Neural cell (in vitro differentiated cells): ENCODE measurements at regions not wholly inside any gene's neighbourhood (a gene's known extent, or its start where the extent isn't known, plus 50 kb on each side); places are given as distances from the start of the nearest gene placed in this dataset.

Experiments used
- H2AFZ ChIP-seq: fragments of 200-600, 300-800 bp; sonication (generic), shearing (Covaris generic); 2 replicates; pipeline ENCODE4 v1.6.0; 2014; ENCODE audit warnings: low read depth, mild to moderate bottlenecking, antibody characterized with exemption, low read length, moderate library complexity
- H3F3A ChIP-seq: fragments of 200-600 bp; shearing (Covaris generic); 2 replicates; pipeline ENCODE4 v1.6.1; 2016; ENCODE audit warnings: mild to moderate bottlenecking, moderate library complexity, mixed read lengths, antibody characterized with exemption, low read length; ENCODE audit not compliant: insufficient read depth, poor library complexity, severe bottlenecking
- H3K27ac ChIP-seq: fragments of 200-600, 300-800 bp; sonication (generic), shearing (Covaris generic); 2 replicates; pipeline ENCODE4 v1.5.1; 2014; ENCODE audit warnings: mild to moderate bottlenecking, low read length, moderate library complexity
- H3K27me3 ChIP-seq: fragments of 300-800, 200-600 bp; sonication (generic), shearing (Covaris generic); 2 replicates; pipeline ENCODE4 v1.6.0; 2014; ENCODE audit warnings: mild to moderate bottlenecking, low read depth, low read length, moderate library complexity; ENCODE audit not compliant: insufficient read depth
- H3K36me3 ChIP-seq: fragments of 300-800, 200-600 bp; sonication (generic), shearing (Covaris generic); 2 replicates; pipeline ENCODE4 v1.5.1; 2014; ENCODE audit warnings: mild to moderate bottlenecking, antibody characterized with exemption, low read length, moderate library complexity; ENCODE audit not compliant: insufficient read depth
- H3K4me2 ChIP-seq: fragments of 300-800, 200-600 bp; sonication (generic), shearing (Covaris generic); 2 replicates; pipeline ENCODE4 v1.6.0; 2014; ENCODE audit warnings: mild to moderate bottlenecking, low read length
- H3K4me3 ChIP-seq: fragments of 300-800, 200-600 bp; sonication (generic), shearing (Covaris generic); 2 replicates; pipeline ENCODE4 v1.5.1; 2014; ENCODE audit warnings: mild to moderate bottlenecking, low read length, moderate library complexity
- H3K79me2 ChIP-seq: fragments of 200-600 bp; shearing (Covaris generic); replicated peaks from 2 replicates; pipeline ENCODE4 v1.6.0; 2014; ENCODE audit warnings: mild to moderate bottlenecking, low read length, moderate library complexity; ENCODE audit not compliant: insufficient read depth
- H3K9ac ChIP-seq: fragments of 300-800, 200-600 bp; sonication (generic), shearing (Covaris generic); 2 replicates; pipeline ENCODE4 v1.6.1; 2016; ENCODE audit warnings: mild to moderate bottlenecking, low read length, mixed read lengths
- H3K9me2 ChIP-seq: fragments of 200-600 bp; shearing (Covaris generic); 2 replicates; pipeline ENCODE4 v1.6.1; 2016; ENCODE audit warnings: mild to moderate bottlenecking, low read length, mixed read lengths; ENCODE audit not compliant: insufficient read depth
- H3K9me3 ChIP-seq: fragments of 200-600, 300-800 bp; sonication (generic), shearing (Covaris generic); 2 replicates; pipeline ENCODE4 v1.6.1; 2016; ENCODE audit warnings: mild to moderate bottlenecking, mixed run types, low read length, moderate library complexity, mixed read lengths
- H4K20me1 ChIP-seq: fragments of 200-600 bp; shearing (Covaris generic); 2 replicates; pipeline ENCODE4 v1.6.1; 2016; ENCODE audit warnings: mild to moderate bottlenecking, mixed run types; ENCODE audit not compliant: insufficient read depth
- EP300 ChIP-seq: fragments of 450-650 bp; conservative IDR thresholded peaks from 2 replicates; pipeline ENCODE4 v1.6.1; 2014; ENCODE audit warnings: antibody characterized with exemption, mild to moderate bottlenecking, moderate library complexity; ENCODE audit not compliant: poor library complexity, severe bottlenecking
- EZH2 ChIP-seq: fragments of 200-600, 300-800 bp; shearing (Covaris generic), sonication (generic); IDR thresholded peaks from 2 replicates; pipeline ENCODE4 v1.6.1; 2014; ENCODE audit warnings: antibody characterized with exemption, low read length, borderline replicate concordance, mild to moderate bottlenecking; ENCODE audit not compliant: insufficient read depth, poor library complexity, severe bottlenecking
- MXI1 ChIP-seq: fragments of 450-650 bp; conservative IDR thresholded peaks from 2 replicates; pipeline ENCODE4 v1.6.1; 2014; ENCODE audit warnings: antibody characterized with exemption, mild to moderate bottlenecking; ENCODE audit not compliant: poor library complexity, severe bottlenecking
- POLR2AphosphoS5 ChIP-seq: IDR thresholded peaks from 2 replicates; pipeline ENCODE4 v1.6.1; 2012
- RAD21 ChIP-seq: fragments of 450-650 bp; conservative IDR thresholded peaks from 2 replicates; pipeline ENCODE4 v1.6.1; 2014; ENCODE audit warnings: antibody characterized with exemption, mild to moderate bottlenecking, moderate library complexity
- SMC3 ChIP-seq: fragments of 450-650 bp; conservative IDR thresholded peaks from 2 replicates; pipeline ENCODE4 v1.6.1; 2014; ENCODE audit warnings: antibody characterized with exemption, mild to moderate bottlenecking, moderate library complexity; ENCODE audit not compliant: poor library complexity
- TAF1 ChIP-seq: IDR thresholded peaks from 2 replicates; pipeline ENCODE4 v1.6.1; 2012; ENCODE audit warnings: low read depth
- TF ChIP-seq, protein P1 (sequence below): IDR thresholded peaks from 2 replicates; pipeline ENCODE4 v1.6.1; 2012; ENCODE audit warnings: borderline replicate concordance
- TF ChIP-seq, protein P2 (sequence below): fragments of 450-650 bp; IDR thresholded peaks from 2 replicates; pipeline ENCODE4 v1.5.1; 2014; ENCODE audit warnings: antibody characterized with exemption, mild to moderate bottlenecking, moderate library complexity; ENCODE audit not compliant: poor library complexity, severe bottlenecking

DNA sequence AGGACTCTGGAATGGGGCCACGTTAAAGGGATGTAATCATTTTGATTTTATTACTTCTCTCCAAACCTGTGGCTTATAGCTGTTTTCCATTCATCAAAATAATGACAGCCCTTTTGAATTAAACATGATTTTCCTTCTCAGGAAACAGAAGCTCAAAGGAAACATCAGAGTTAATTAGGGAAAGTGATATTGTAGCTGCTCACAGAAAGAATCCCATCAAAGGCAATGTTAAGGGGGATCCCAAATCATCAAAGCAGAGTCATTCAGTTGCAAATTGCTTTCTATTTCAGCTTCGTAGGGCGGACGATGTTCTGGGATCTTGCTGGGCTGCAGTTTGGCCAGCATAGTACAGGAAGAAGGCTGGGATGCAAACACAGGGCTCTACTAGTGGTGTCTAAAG, 563.2 kb downstream of the CCSER2 start:
- no peaks in the 10 kb centered on the region for H3K9me2 ChIP-seq
- no peak overlapping the region for H3K27ac ChIP-seq
- H3K27me3 ChIP-seq, result no peaks in the 10 kb centered on the region
- no peaks in the 10 kb centered on the region for H3K36me3 ChIP-seq
- H4K20me1 ChIP-seq, result no peaks in the 10 kb centered on the region
- H3K9me3 ChIP-seq, result no peaks in the 10 kb centered on the region
- no peak overlapping the region for H3K9ac ChIP-seq
- no peak overlapping the region for H2AFZ ChIP-seq
- no peaks in the 10 kb centered on the region for H3K79me2 ChIP-seq
- no peaks in the 10 kb centered on the region for H3F3A ChIP-seq
- no peak overlapping the region for H3K4me3 ChIP-seq
- no peak overlapping the region for H3K4me2 ChIP-seq
- TF ChIP-seq RAD21, result no peak
- TF ChIP-seq, protein P1, sequence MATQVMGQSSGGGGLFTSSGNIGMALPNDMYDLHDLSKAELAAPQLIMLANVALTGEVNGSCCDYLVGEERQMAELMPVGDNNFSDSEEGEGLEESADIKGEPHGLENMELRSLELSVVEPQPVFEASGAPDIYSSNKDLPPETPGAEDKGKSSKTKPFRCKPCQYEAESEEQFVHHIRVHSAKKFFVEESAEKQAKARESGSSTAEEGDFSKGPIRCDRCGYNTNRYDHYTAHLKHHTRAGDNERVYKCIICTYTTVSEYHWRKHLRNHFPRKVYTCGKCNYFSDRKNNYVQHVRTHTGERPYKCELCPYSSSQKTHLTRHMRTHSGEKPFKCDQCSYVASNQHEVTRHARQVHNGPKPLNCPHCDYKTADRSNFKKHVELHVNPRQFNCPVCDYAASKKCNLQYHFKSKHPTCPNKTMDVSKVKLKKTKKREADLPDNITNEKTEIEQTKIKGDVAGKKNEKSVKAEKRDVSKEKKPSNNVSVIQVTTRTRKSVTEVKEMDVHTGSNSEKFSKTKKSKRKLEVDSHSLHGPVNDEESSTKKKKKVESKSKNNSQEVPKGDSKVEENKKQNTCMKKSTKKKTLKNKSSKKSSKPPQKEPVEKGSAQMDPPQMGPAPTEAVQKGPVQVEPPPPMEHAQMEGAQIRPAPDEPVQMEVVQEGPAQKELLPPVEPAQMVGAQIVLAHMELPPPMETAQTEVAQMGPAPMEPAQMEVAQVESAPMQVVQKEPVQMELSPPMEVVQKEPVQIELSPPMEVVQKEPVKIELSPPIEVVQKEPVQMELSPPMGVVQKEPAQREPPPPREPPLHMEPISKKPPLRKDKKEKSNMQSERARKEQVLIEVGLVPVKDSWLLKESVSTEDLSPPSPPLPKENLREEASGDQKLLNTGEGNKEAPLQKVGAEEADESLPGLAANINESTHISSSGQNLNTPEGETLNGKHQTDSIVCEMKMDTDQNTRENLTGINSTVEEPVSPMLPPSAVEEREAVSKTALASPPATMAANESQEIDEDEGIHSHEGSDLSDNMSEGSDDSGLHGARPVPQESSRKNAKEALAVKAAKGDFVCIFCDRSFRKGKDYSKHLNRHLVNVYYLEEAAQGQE, result no peak
- TF ChIP-seq, protein P2, sequence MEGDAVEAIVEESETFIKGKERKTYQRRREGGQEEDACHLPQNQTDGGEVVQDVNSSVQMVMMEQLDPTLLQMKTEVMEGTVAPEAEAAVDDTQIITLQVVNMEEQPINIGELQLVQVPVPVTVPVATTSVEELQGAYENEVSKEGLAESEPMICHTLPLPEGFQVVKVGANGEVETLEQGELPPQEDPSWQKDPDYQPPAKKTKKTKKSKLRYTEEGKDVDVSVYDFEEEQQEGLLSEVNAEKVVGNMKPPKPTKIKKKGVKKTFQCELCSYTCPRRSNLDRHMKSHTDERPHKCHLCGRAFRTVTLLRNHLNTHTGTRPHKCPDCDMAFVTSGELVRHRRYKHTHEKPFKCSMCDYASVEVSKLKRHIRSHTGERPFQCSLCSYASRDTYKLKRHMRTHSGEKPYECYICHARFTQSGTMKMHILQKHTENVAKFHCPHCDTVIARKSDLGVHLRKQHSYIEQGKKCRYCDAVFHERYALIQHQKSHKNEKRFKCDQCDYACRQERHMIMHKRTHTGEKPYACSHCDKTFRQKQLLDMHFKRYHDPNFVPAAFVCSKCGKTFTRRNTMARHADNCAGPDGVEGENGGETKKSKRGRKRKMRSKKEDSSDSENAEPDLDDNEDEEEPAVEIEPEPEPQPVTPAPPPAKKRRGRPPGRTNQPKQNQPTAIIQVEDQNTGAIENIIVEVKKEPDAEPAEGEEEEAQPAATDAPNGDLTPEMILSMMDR, result no peak
- no peak for TF ChIP-seq POLR2AphosphoS5

DNA sequence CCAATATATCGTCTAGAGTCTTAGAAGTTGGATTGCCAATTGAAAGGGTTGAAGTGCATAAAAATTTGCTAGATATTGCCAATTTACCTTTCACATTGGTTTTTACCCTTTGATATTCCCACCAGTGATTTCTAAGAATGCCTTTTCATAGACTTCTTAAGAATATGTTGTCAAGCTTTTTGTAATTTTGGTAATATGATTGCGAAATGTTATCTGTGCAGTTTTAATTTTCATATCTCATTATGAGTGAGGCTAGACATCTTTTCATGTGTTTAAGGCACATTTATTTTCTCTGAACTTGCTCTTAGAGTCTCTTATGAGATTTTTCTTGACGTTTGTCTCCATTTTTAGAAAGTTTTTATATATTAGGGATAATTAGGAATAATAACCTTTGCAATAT, 567.2 kb downstream of the CCSER2 start:
- H3K4me2 ChIP-seq, result no peak overlapping the region
- H3K9ac ChIP-seq, result no peak overlapping the region
- no peaks in the 10 kb centered on the region for H3K9me2 ChIP-seq
- H3K79me2 ChIP-seq, result no peaks in the 10 kb centered on the region
- no peaks in the 10 kb centered on the region for H3K9me3 ChIP-seq
- no peaks in the 10 kb centered on the region for H3K36me3 ChIP-seq
- TF ChIP-seq MXI1 (no peak), POLR2AphosphoS5 (no peak), RAD21 (no peak), SMC3 (no peak), EZH2 (no peak), EP300 (no peak), TAF1 (no peak)
- TF ChIP-seq, protein P1, result no peak
- TF ChIP-seq, protein P2, result no peak
- H3K27ac ChIP-seq, result no peak overlapping the region
- no peaks in the 10 kb centered on the region for H3K27me3 ChIP-seq
- H3K4me3 ChIP-seq, result no peak overlapping the region
- no peaks in the 10 kb centered on the region for H3F3A ChIP-seq
- H2AFZ ChIP-seq, result no peak overlapping the region
- no peaks in the 10 kb centered on the region for H4K20me1 ChIP-seq
